GM12874 (cell line): ENCODE measurements at regions not wholly inside any gene's neighbourhood (a gene's known extent, or its start where the extent isn't known, plus 50 kb on each side); places are given as distances from the start of the nearest gene placed in this dataset.

Experiments used
- CTCF ChIP-seq: IDR thresholded peaks from 2 replicates; pipeline ENCODE4 v1.5.1; 2011; ENCODE audit warnings: low read depth, mild to moderate bottlenecking, control low read depth, low read length, moderate library complexity; ENCODE audit not compliant: insufficient read depth

- TF ChIP-seq CTCF: no peak
Observed at GRCh38 chr13:110068176-110068473, 238.8 kb downstream of the COL4A1 start.

- no peak for TF ChIP-seq CTCF
Observed at GRCh38 chr13:110067355-110068175, 239.4 kb downstream of the COL4A1 start.

- no peak for TF ChIP-seq CTCF
Observed at GRCh38 chr13:110065780-110066179, 241.2 kb downstream of the COL4A1 start.

DNA sequence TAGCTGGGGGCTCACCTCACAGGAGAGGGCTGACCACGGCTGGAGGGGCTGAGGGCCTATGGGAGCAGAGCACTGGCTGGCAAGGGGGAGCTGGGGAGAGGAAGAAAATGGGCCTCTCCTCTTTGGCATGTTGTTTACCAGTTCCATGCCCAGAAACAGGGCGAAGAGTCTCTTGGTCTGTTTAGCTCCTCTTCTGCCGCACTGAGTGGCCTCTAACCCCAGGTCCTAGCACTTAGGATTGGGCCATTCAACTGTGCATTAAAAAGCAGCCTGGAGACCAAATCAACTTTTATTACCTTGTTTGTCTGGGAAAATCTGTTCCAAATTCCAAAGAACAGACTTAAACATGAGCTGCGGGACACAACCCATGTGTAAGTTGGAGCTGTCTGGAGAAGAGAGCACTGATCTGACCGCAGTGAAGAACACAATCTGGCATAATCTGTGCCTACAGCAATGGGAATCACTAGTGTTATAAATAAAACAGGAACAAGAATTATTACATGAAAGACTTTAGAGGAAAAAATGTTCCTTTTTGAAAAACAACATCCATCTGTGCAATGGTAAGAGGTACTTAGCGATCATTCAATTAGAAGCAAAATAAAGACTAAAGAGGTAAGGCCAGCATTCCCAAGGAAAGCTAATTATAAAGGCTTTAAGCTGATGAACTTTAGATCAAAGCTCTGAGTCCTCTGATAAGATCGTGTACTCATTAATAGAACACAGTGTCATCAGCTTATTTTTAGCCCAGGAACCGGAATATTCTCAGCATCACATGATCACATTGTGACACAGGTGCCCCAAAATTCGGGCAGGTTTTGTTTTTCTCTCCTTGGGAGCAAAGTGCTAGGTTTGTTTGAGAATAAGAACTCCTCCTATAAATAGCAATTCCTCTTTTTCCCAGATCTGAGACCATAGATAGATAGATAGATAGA, 243.2 kb downstream of the COL4A1 start:
- no peak for TF ChIP-seq CTCF

GRCh38 chr13:110062777-110063442, 244.0 kb downstream of the COL4A1 start:
- no peak for TF ChIP-seq CTCF

- no peak for TF ChIP-seq CTCF
Observed at GRCh38 chr13:110062077-110062776, 244.7 kb downstream of the COL4A1 start.
